HepG2 (cell line): ENCODE measurements at regions not wholly inside any gene's neighbourhood (a gene's known extent, or its start where the extent isn't known, plus 50 kb on each side); places are given as distances from the start of the nearest gene placed in this dataset.

ENCODE experiments used
- ATAC-seq: fragments of 200-7000 bp; cut with Tn5 transposase; 3 replicates; pipeline ENCODE4 v1.9.1; 2020; ENCODE audit warnings: mild to moderate bottlenecking, moderate library complexity
- BruUV-seq: library from RNA; stranded (reverse); fragments of 400-500 nt; replicated peaks from 2 replicates; lab custom pipeline; 2021; lab: Mats Ljungman, UMichigan
- CTCF ChIA-PET: fragments of 300-600 bp; formaldehyde crosslinking; extraction: SDS; loops from one replicate; lab custom pipeline; 2021; ENCODE audit warnings: low total read pairs, inconsistent platforms, low intra/inter-chr PET ratio; lab: Yijun Ruan, JAX
- POLR2A ChIA-PET: fragments of 350-600 bp; sonication (Branson Sonifier 250); formaldehyde crosslinking; loops from one replicate; lab custom pipeline; 2020; ENCODE audit warnings: antibody characterized with exemption, inconsistent platforms; lab: Yijun Ruan, JAX
- DNase-seq: peaks from one replicate; pipeline ENCODE4 v3.0.0-alpha.2; 2015; ENCODE audit warnings: low spot score
- FAIRE-seq: peaks from 3 replicates; lab custom pipeline; 2011; peaks lifted over from hg19 to GRCh38; lab: Jason Lieb, UNC
- H2AFZ ChIP-seq: one replicate; pipeline ENCODE4 v1.6.1; 2011; ENCODE audit warnings: low read length, inconsistent platforms
- H3K27ac ChIP-seq: fragments of 300-600 bp; 3 replicates; pipeline ENCODE4 v1.8.0; 2011; ENCODE audit warnings: mixed run types, mild to moderate bottlenecking, mixed read lengths, low read length, inconsistent platforms; ENCODE audit not compliant: insufficient read depth; ENCODE audit errors: extremely low read length
- H3K27me3 ChIP-seq, 2 experiments: fragments of 200-600 bp in 1 of 2; 2 replicates in 1 of 2; 3 replicates in 1 of 2; pipeline versions ENCODE4 v1.6.0 to v1.8.0; 2011; ENCODE audit warnings: low read length in 2 of 2, mild to moderate bottlenecking in 2 of 2, moderate library complexity in 2 of 2, inconsistent platforms in 1 of 2; ENCODE audit not compliant: insufficient read depth in 2 of 2, control insufficient read depth in 1 of 2
- H3K36me3 ChIP-seq, 2 experiments: fragments of 200-600 bp in 1 of 2; replicated peaks in 1 of 2; 2 replicates in 1 of 2; 3 replicates in 1 of 2; pipeline versions ENCODE4 v1.5.1 to v1.8.0; 2011; ENCODE audit warnings: low read length in 2 of 2, inconsistent platforms in 1 of 2; ENCODE audit not compliant: insufficient read depth in 2 of 2, control insufficient read depth in 1 of 2
- H3K4me1 ChIP-seq: 2 replicates; pipeline ENCODE4 v1.5.1; 2012; ENCODE audit warnings: low read length, inconsistent platforms; ENCODE audit not compliant: insufficient read depth
- H3K4me2 ChIP-seq: 2 replicates; pipeline ENCODE4 v1.6.0; 2011; ENCODE audit warnings: low read depth, low read length, inconsistent platforms
- H3K4me3 ChIP-seq, 3 experiments: fragments of 200-600 bp in 1 of 3; sonication (generic), shearing (Covaris generic) in 1 of 3; replicated peaks in 1 of 3; 2 replicates each; pipeline ENCODE4 v1.5.1; 2011 to 2016; ENCODE audit warnings: low read length in 3 of 3, inconsistent platforms in 2 of 3, low read depth in 2 of 3, mild to moderate bottlenecking in 2 of 3, control low read depth in 1 of 3, mixed read lengths in 1 of 3; ENCODE audit not compliant: insufficient read depth in 1 of 3
- H3K79me2 ChIP-seq: one replicate; pipeline ENCODE4 v1.6.1; 2011; ENCODE audit warnings: low read length, inconsistent platforms; ENCODE audit not compliant: insufficient read depth
- H3K9ac ChIP-seq: 2 replicates; pipeline ENCODE4 v1.6.0; 2011; ENCODE audit warnings: mild to moderate bottlenecking, low read depth, low read length, inconsistent platforms; ENCODE audit not compliant: insufficient read depth
- H3K9me3 ChIP-seq: 2 replicates; pipeline ENCODE4 v1.5.1; 2012; ENCODE audit warnings: mild to moderate bottlenecking, low read length
- H4K20me1 ChIP-seq: 2 replicates; pipeline ENCODE4 v1.6.0; 2011; ENCODE audit warnings: inconsistent platforms, mild to moderate bottlenecking, low read length, moderate library complexity; ENCODE audit not compliant: insufficient read depth
- HOXA7 ChIP-seq: sonication (generic); formaldehyde crosslinking; IDR thresholded peaks from 2 replicates; pipeline ENCODE4 v1.8.1; 2022; ENCODE audit warnings: mild to moderate bottlenecking, missing genetic modification reagents, moderate library complexity
- ISX ChIP-seq: sonication (generic); formaldehyde crosslinking; conservative IDR thresholded peaks from 2 replicates; pipeline ENCODE4 v1.5.0; 2020; ENCODE audit warnings: missing genetic modification reagents
- KAT7 ChIP-seq: IDR thresholded peaks from 2 replicates; pipeline ENCODE4 v1.6.1; 2018; ENCODE audit warnings: borderline replicate concordance, missing compliant biosample characterization
- MYC ChIP-seq: sonication (generic); formaldehyde crosslinking; IDR thresholded peaks from 2 replicates; pipeline ENCODE4 v1.9.0; 2021; ENCODE audit warnings: missing genetic modification reagents, borderline replicate concordance
- RFX1 ChIP-seq: fragments of 450-650 bp; IDR thresholded peaks from 2 replicates; pipeline ENCODE4 v1.6.1; 2017
- RXRB ChIP-seq: IDR thresholded peaks from 2 replicates; pipeline ENCODE4 v1.6.1; 2016; ENCODE audit warnings: borderline replicate concordance, missing genetic modification reagents, missing compliant biosample characterization
- ZBTB3 ChIP-seq: sonication (generic); formaldehyde crosslinking; IDR thresholded peaks from 2 replicates; pipeline ENCODE4 v1.4.0; 2020; ENCODE audit warnings: low read depth, mild to moderate bottlenecking, moderate library complexity, missing genetic modification reagents, borderline replicate concordance
- ZFY ChIP-seq: sonication (generic); formaldehyde crosslinking; IDR thresholded peaks from 2 replicates; pipeline ENCODE4 v1.4.0; 2020; ENCODE audit warnings: missing genetic modification reagents
- ZNF383 ChIP-seq: sonication (generic); formaldehyde crosslinking; IDR thresholded peaks from 2 replicates; pipeline ENCODE4 v1.4.0; 2020; ENCODE audit warnings: missing genetic modification reagents, mild to moderate bottlenecking, borderline replicate concordance
- ZNF577 ChIP-seq: sonication (generic); formaldehyde crosslinking; IDR thresholded peaks from 2 replicates; pipeline ENCODE4 v1.4.0; 2020; ENCODE audit warnings: mild to moderate bottlenecking, low read depth, missing genetic modification reagents, borderline replicate concordance
- WGBS: methylation state at CpG from one replicate; pipeline ENCODE4 v1.1.6; 2017; ENCODE audit warnings: low lambda C conversion rate; 5-methylcytosine and 5-hydroxymethylcytosine counted together
- in situ Hi-C: cut with HindIII; loops from 2 replicates; pipeline ENCODE4 v1.10.0; 2017; ENCODE audit warnings: low pct_unique_long_range_greater_than_20kb; ENCODE audit not compliant: extremely low pct_ligation_motif_present
- intact Hi-C: fragments of 100-400 bp; cut with micrococcal nuclease; formaldehyde crosslinking; loops from one replicate; pipeline ENCODE4 v1.10.0; 2022; ENCODE audit not compliant: unreplicated experiment
- TF ChIP-seq, protein P1 (sequence below): sonication (generic); formaldehyde crosslinking; IDR thresholded peaks from 2 replicates; pipeline ENCODE4 v1.4.0; 2020; ENCODE audit warnings: missing genetic modification reagents
- TF ChIP-seq, protein P2 (sequence below): sonication (generic); formaldehyde crosslinking; conservative IDR thresholded peaks from 2 replicates; pipeline ENCODE4 v1.4.0; 2020; ENCODE audit warnings: missing genetic modification reagents

DNA sequence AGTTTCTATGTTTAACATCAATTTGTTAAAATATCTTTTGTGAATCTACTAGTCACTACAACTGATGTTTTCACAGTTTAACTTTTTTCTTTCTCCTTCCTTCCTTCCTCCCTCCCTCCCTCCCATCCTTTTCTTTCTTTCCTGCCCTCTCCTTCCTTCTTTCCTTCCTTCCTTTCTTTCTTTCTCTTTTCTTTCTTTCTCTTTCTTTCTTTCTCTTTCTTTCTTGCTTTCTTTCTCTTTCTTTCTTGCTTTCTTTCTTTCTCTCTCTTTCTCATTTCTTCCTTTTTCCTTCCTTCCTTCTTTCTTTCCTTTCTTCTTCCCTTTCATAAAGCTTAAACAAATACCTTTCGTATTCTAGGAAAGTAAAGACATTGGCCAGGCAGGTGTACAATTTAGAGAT is 2083.0 kb upstream of the CELF4 start (continued):
- no peak for TF ChIP-seq MYC (CRISPR knock-in tag)
- TF ChIP-seq RXRB (CRISPR knock-in tag): no peak
- TF ChIP-seq, all 625 proteins: peak for 0

DNA sequence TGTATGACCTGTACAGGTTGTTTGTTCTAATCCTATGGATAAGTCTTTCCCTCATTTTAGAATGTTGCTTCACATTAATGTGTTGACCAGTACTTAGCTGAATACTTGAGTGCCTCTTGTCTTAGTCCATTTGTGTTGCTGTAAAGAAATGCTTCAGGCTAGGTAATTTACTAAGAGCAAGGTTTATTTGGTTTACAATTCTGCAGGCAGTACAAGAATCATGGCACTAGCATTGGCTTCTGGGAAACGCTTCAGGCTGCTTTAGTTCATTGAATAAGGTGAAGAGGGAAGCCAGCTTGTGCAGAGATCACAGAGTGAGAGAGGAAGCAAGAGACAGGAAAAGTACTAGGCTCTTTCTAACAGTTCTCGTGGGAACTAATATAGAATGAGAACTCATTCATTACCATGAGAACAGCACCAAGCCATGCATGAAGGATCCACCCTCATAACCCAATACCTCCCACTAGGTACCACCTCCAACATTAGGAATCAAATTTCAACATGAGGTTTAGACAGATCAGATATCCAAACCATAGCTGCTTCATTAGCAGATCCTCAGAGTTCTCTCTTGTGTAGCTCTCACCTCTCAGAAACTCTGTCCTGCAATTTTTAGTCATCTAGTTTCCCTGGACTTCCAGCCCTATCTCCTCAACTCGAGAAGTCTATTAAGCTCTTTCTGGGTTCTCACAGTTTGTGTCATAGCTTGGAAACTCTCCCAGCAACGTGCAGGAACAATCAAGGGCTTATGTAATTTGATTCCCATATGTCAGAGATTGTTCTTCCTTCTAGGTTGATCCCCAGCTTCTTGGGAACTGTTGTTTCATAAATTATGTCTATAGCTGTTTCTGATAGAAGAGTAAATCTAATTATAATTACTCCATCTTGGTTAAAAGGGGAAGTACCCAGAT is 2082.3 kb upstream of the CELF4 start:
- Histone ChIP-seq H3K9me3 (no peaks in the 10 kb centered on the region), H3K4me2 (no peak overlapping the region), H2AFZ (no peak overlapping the region), H4K20me1 (no peaks in the 10 kb centered on the region), H3K9ac (no peak overlapping the region), H3K4me3 (no peak overlapping the region), H3K36me3 (no peaks in the 10 kb centered on the region), H3K27me3 (no peaks in the 10 kb centered on the region), H3K4me1 (no peaks in the 10 kb centered on the region), H3K27ac (no peak overlapping the region), H3K79me2 (no peaks in the 10 kb centered on the region)
- ATAC-seq (no peak), DNase-seq (no peak), FAIRE-seq (no peak)
- 86% methylated on average over 4 of the region's 4 CpGs for WGBS
- ChIA-PET CTCF (no interaction called here), POLR2A (no interaction called here)
- intact Hi-C loops (no loop called here), in situ Hi-C loops (no loop called here)
- TF ChIP-seq RFX1: no peak
- TF ChIP-seq ZNF383 (CRISPR knock-in tag): no peak
- TF ChIP-seq KAT7 (CRISPR knock-in tag): no peak
- no peak for TF ChIP-seq ISX (CRISPR knock-in tag)
- TF ChIP-seq ZFY (CRISPR knock-in tag): no peak
- no peak for TF ChIP-seq ZNF577 (CRISPR knock-in tag)
- no peak for TF ChIP-seq HOXA7 (CRISPR knock-in tag)
- TF ChIP-seq, protein P1, sequence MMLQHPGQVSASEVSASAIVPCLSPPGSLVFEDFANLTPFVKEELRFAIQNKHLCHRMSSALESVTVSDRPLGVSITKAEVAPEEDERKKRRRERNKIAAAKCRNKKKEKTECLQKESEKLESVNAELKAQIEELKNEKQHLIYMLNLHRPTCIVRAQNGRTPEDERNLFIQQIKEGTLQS: no peak
- TF ChIP-seq ZBTB3 (CRISPR knock-in tag): no peak
- TF ChIP-seq, protein P2, sequence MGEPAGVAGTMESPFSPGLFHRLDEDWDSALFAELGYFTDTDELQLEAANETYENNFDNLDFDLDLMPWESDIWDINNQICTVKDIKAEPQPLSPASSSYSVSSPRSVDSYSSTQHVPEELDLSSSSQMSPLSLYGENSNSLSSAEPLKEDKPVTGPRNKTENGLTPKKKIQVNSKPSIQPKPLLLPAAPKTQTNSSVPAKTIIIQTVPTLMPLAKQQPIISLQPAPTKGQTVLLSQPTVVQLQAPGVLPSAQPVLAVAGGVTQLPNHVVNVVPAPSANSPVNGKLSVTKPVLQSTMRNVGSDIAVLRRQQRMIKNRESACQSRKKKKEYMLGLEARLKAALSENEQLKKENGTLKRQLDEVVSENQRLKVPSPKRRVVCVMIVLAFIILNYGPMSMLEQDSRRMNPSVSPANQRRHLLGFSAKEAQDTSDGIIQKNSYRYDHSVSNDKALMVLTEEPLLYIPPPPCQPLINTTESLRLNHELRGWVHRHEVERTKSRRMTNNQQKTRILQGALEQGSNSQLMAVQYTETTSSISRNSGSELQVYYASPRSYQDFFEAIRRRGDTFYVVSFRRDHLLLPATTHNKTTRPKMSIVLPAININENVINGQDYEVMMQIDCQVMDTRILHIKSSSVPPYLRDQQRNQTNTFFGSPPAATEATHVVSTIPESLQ (CRISPR knock-in tag): no peak
- no TSS peak for BruUV-seq
